H1 (cell line): ENCODE measurements at regions not wholly inside any gene's neighbourhood (a gene's known extent, or its start where the extent isn't known, plus 50 kb on each side); places are given as distances from the start of the nearest gene placed in this dataset.

Experiments used
- CTCF ChIA-PET: fragments of 300-600 bp; sonication (Branson Sonifier 250); formaldehyde crosslinking; loops from one replicate; lab custom pipeline; 2021; ENCODE audit not compliant: partially characterized antibody; lab: Charles Lee
- POLR2A ChIA-PET: fragments of 300-600 bp; sonication (Branson Sonifier 250); formaldehyde crosslinking; loops from one replicate; lab custom pipeline; 2021; ENCODE audit warnings: inconsistent platforms; ENCODE audit not compliant: partially characterized antibody; lab: Charles Lee
- DNase-seq, 2 experiments: peaks; one replicate each; pipeline versions ENCODE4 v3.0.0 to v3.0.0-alpha.2; 2010 to 2022; ENCODE audit warnings: low spot score in 2 of 2, low read depth in 1 of 2, mixed read lengths in 1 of 2
- FAIRE-seq: peaks from 2 replicates; lab custom pipeline; 2011; peaks lifted over from hg19 to GRCh38; lab: Jason Lieb, UNC
- H2AFZ ChIP-seq: 2 replicates; pipeline ENCODE4 v1.8.1; 2012; ENCODE audit warnings: low read length, inconsistent platforms
- H2AK5ac ChIP-seq: 2 replicates; pipeline ENCODE4 v1.6.1; 2013; ENCODE audit warnings: low read depth, low read length
- H2BK120ac ChIP-seq: replicated peaks from 2 replicates; pipeline ENCODE3; 2013; ENCODE audit warnings: low read depth, low read length, inconsistent platforms
- H2BK12ac ChIP-seq: 2 replicates; pipeline ENCODE4 v1.6.1; 2013; ENCODE audit warnings: low read depth, low read length
- H2BK15ac ChIP-seq: 2 replicates; pipeline ENCODE4 v1.6.1; 2013; ENCODE audit warnings: low read length
- H2BK20ac ChIP-seq: 2 replicates; pipeline ENCODE4 v1.6.1; 2013; ENCODE audit warnings: low read length
- H2BK5ac ChIP-seq: 2 replicates; pipeline ENCODE4 v1.6.1; 2013; ENCODE audit warnings: low read depth, low read length
- H3K14ac ChIP-seq: 2 replicates; pipeline ENCODE4 v1.6.1; 2013; ENCODE audit warnings: inconsistent platforms; ENCODE audit not compliant: insufficient read length
- H3K18ac ChIP-seq: 2 replicates; pipeline ENCODE4 v1.6.1; 2013; ENCODE audit warnings: low read length; ENCODE audit errors: extremely low read depth
- H3K23ac ChIP-seq: 2 replicates; pipeline ENCODE4 v1.6.1; 2013; ENCODE audit warnings: inconsistent platforms; ENCODE audit not compliant: insufficient read length
- H3K23me2 ChIP-seq: 2 replicates; pipeline ENCODE4 v1.6.1; 2013; ENCODE audit warnings: low read depth, low read length
- H3K27ac ChIP-seq: 2 replicates; pipeline ENCODE4 v1.6.1; 2011; ENCODE audit warnings: low read depth, low read length, inconsistent platforms
- H3K27me3 ChIP-seq, 4 experiments: replicated peaks in 1 of 4; 1 replicate in 1 of 4; 2 replicates in 3 of 4; pipeline versions ENCODE4 v1.6.1 to v1.8.1; 2011 to 2013; ENCODE audit warnings: low read length in 3 of 4, mild to moderate bottlenecking in 3 of 4, inconsistent platforms in 2 of 4, mixed read lengths in 2 of 4, moderate library complexity in 1 of 4; ENCODE audit not compliant: control insufficient read depth in 3 of 4, insufficient read depth in 3 of 4; ENCODE audit errors: extremely low read depth in 1 of 4
- H3K36me3 ChIP-seq, 4 experiments: 2 replicates each; pipeline versions ENCODE4 v1.6.1 to v1.8.1; 2011 to 2013; ENCODE audit warnings: mild to moderate bottlenecking in 4 of 4, low read length in 3 of 4, moderate library complexity in 2 of 4, control low read depth in 1 of 4, inconsistent platforms in 1 of 4; ENCODE audit not compliant: insufficient read depth in 4 of 4, control insufficient read depth in 2 of 4
- H3K4ac ChIP-seq: replicated peaks from 2 replicates; pipeline ENCODE3; 2013; ENCODE audit warnings: low read length, low read depth, mixed read lengths, inconsistent platforms; ENCODE audit not compliant: insufficient read length
- H3K4me1 ChIP-seq, 4 experiments: replicated peaks in 1 of 4; 1 replicate in 1 of 4; 2 replicates in 3 of 4; pipeline versions ENCODE4 v1.6.1 to v1.8.1; 2011 to 2013; ENCODE audit warnings: low read length in 3 of 4, inconsistent platforms in 2 of 4, mixed read lengths in 1 of 4; ENCODE audit not compliant: insufficient read depth in 4 of 4, control insufficient read depth in 3 of 4
- H3K4me2 ChIP-seq, 2 experiments: 2 replicates each; pipeline versions ENCODE4 v1.6.1 to v1.8.1; 2011 to 2013; ENCODE audit warnings: low read depth in 2 of 2, low read length in 2 of 2, control low read depth in 1 of 2, inconsistent platforms in 1 of 2, mild to moderate bottlenecking in 1 of 2; ENCODE audit not compliant: insufficient read depth in 1 of 2
- H3K4me3 ChIP-seq, 4 experiments: fragments of 200-600, 300-600 bp in 1 of 4; sonication (generic), shearing (Covaris generic), sonication (Bioruptor Twin) in 1 of 4; 2 replicates each; pipeline versions ENCODE4 v1.5.1 to v1.8.1; 2011 to 2016; ENCODE audit warnings: low read length in 4 of 4, low read depth in 3 of 4, control low read depth in 2 of 4, inconsistent platforms in 2 of 4, mild to moderate bottlenecking in 2 of 4, mixed read lengths in 1 of 4, moderate library complexity in 1 of 4; ENCODE audit not compliant: insufficient read depth in 2 of 4; ENCODE audit errors: extremely low read depth in 1 of 4
- H3K56ac ChIP-seq: replicated peaks from 2 replicates; pipeline ENCODE3; 2013; ENCODE audit warnings: low read depth, mild to moderate bottlenecking, mixed read lengths, low read length, inconsistent platforms; ENCODE audit not compliant: insufficient read length
- H3K79me1 ChIP-seq: 2 replicates; pipeline ENCODE4 v1.6.1; 2013; ENCODE audit warnings: low read depth, low read length, control low read depth
- H3K79me2 ChIP-seq, 2 experiments: 2 replicates each; pipeline versions ENCODE4 v1.6.1 to v1.8.1; 2012 to 2013; ENCODE audit warnings: low read length in 2 of 2, mild to moderate bottlenecking in 2 of 2, inconsistent platforms in 1 of 2; ENCODE audit not compliant: insufficient read depth in 2 of 2, control insufficient read depth in 1 of 2
- H3K9ac ChIP-seq, 4 experiments: replicated peaks in 1 of 4; 1 replicate in 1 of 4; 2 replicates in 3 of 4; pipeline versions ENCODE4 v1.6.1 to v1.8.1; 2011 to 2013; ENCODE audit warnings: low read depth in 3 of 4, low read length in 3 of 4, control low read depth in 2 of 4, mild to moderate bottlenecking in 2 of 4, moderate library complexity in 2 of 4, inconsistent platforms in 1 of 4; ENCODE audit errors: extremely low read depth in 1 of 4
- H3K9me3 ChIP-seq, 2 experiments: 2 replicates each; pipeline versions ENCODE4 v1.6.1 to v1.8.1; 2012 to 2013; ENCODE audit warnings: mild to moderate bottlenecking in 2 of 2, moderate library complexity in 2 of 2, control low read depth in 1 of 2, inconsistent platforms in 1 of 2, low read depth in 1 of 2, low read length in 1 of 2, mixed read lengths in 1 of 2; ENCODE audit not compliant: insufficient read depth in 2 of 2
- H4K20me1 ChIP-seq, 2 experiments: replicated peaks in 1 of 2; 2 replicates each; pipeline versions ENCODE3 to v1.8.1; 2011 to 2013; ENCODE audit warnings: inconsistent platforms in 2 of 2, low read length in 2 of 2, mild to moderate bottlenecking in 1 of 2; ENCODE audit not compliant: insufficient read depth in 2 of 2, control insufficient read depth in 1 of 2
- H4K5ac ChIP-seq: 2 replicates; pipeline ENCODE4 v1.6.1; 2013; ENCODE audit warnings: low read length, low read depth, mixed read lengths, inconsistent platforms; ENCODE audit not compliant: insufficient read length
- H4K8ac ChIP-seq: 2 replicates; pipeline ENCODE4 v1.8.0; 2013; ENCODE audit warnings: mild to moderate bottlenecking, moderate library complexity, low read length, inconsistent platforms; ENCODE audit not compliant: insufficient read depth; ENCODE audit errors: extremely low read depth
- H4K91ac ChIP-seq: replicated peaks from 2 replicates; pipeline ENCODE3; 2013; ENCODE audit warnings: low read length, mixed read lengths, inconsistent platforms; ENCODE audit not compliant: insufficient read length
- CREB1 ChIP-seq: IDR thresholded peaks from 2 replicates; pipeline ENCODE4 v1.6.1; 2012; ENCODE audit warnings: inconsistent platforms
- RNF2 ChIP-seq: fragments of 200-900, 300-1000 bp; sonication (generic); IDR thresholded peaks from 2 replicates; pipeline ENCODE4 v1.7.1; 2016; ENCODE audit warnings: borderline replicate concordance, low read depth, mild to moderate bottlenecking, antibody characterized with exemption, low read length; ENCODE audit not compliant: poor library complexity, severe bottlenecking; ENCODE audit errors: missing control alignments
- SP4 ChIP-seq: IDR thresholded peaks from 2 replicates; pipeline ENCODE4 v1.6.1; 2012; ENCODE audit warnings: low read length, inconsistent platforms
- WGBS, 2 experiments: shearing (Covaris generic) in 1 of 2; methylation state at CpG; one replicate each; pipeline versions ENCODE4 v1.1.6 to v1.1.7; 2013 to 2015; ENCODE audit warnings: low lambda C conversion rate in 2 of 2, mixed read lengths in 2 of 2, inconsistent platforms in 1 of 2, low coverage in 1 of 2, missing lambda C conversion rate in 1 of 2; ENCODE audit not compliant: insufficient replicate concordance in 2 of 2, insufficient coverage in 1 of 2, insufficient read length in 1 of 2; ENCODE audit errors: extremely low coverage in 1 of 2, missing lambda C conversion rate in 1 of 2; 5-methylcytosine and 5-hydroxymethylcytosine counted together
- TF ChIP-seq, protein P1 (sequence below): IDR thresholded peaks from 2 replicates; pipeline ENCODE4 v1.6.1; 2011; ENCODE audit warnings: low read length, improper control_type of control experiment

DNA sequence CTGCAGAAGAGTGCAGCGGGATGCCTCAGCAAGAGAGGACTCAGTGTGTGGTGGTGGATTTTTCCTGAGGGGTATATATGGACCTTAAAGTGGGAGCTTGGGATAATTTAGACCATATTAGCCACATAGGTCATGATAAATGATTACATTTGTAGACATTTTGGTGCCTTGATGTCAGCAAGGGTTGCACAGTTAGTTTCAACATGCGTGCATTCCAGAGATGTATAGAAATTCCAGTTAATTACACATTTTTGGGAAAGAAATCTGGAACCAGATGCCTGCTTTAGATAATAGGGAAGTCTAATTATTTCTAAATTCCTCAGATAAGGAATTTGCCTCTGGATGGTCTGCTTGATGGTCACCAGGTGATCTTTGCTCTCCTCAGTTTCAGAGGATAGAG, 440.6 kb upstream of the PAPPA start:
- Histone ChIP-seq H3K18ac (no peak overlapping the region), H3K4ac (no peak overlapping the region), H3K14ac (no peak overlapping the region), H3K9ac (no peak overlapping the region), H4K8ac (no peak overlapping the region), H3K23me2 (no peaks in the 10 kb centered on the region), H3K36me3 (no peaks in the 10 kb centered on the region), H3K9me3 (no peaks in the 10 kb centered on the region), H3K27ac (no peak overlapping the region), H2BK120ac (no peak overlapping the region), H3K23ac (no peak overlapping the region), H2AK5ac (no peak overlapping the region), H4K20me1 (no peaks in the 10 kb centered on the region), H2BK15ac (no peak overlapping the region), H2BK12ac (no peak overlapping the region), H3K4me2 (no peak overlapping the region), H3K79me1 (no peaks in the 10 kb centered on the region), H3K4me1 (no peaks in the 10 kb centered on the region), H3K79me2 (no peaks in the 10 kb centered on the region), H2AFZ (0 out of 2 replicates have a peak overlapping the region, but pooled peaks have one; percentile 23), H2BK20ac (no peak overlapping the region), H4K5ac (no peak overlapping the region), H3K56ac (no peak overlapping the region), H2BK5ac (no peak overlapping the region), H4K91ac (no peak overlapping the region), H3K4me3 (no peak overlapping the region), H3K27me3 (no peaks in the 10 kb centered on the region)
- FAIRE-seq = no peak
- ChIA-PET POLR2A (no interaction called here), CTCF (interaction anchor here (0.7 to 1.5 kb wide), 5 partner anchors 17 to 225 kb away, joined by 3 to 7 read pairs (median 3); no protein-coding TSS in a partner anchor)
- no peak for DNase-seq
- 86% methylated on average over 2 of the region's 2 CpGs; no CpG with 5 or more reads in 1 of the 2 experiments for WGBS, 2 experiments
- no peak for TF ChIP-seq SP4
- no peak for TF ChIP-seq RNF2
- TF ChIP-seq, protein P1, sequence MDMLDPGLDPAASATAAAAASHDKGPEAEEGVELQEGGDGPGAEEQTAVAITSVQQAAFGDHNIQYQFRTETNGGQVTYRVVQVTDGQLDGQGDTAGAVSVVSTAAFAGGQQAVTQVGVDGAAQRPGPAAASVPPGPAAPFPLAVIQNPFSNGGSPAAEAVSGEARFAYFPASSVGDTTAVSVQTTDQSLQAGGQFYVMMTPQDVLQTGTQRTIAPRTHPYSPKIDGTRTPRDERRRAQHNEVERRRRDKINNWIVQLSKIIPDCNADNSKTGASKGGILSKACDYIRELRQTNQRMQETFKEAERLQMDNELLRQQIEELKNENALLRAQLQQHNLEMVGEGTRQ = no peak
- no peak for TF ChIP-seq CREB1
